ENCODE measurements at regions not wholly inside any gene's neighbourhood (a gene's known extent, or its start where the extent isn't known, plus 50 kb on each side); places are given as distances from the start of the nearest gene placed in this dataset.

DNA sequence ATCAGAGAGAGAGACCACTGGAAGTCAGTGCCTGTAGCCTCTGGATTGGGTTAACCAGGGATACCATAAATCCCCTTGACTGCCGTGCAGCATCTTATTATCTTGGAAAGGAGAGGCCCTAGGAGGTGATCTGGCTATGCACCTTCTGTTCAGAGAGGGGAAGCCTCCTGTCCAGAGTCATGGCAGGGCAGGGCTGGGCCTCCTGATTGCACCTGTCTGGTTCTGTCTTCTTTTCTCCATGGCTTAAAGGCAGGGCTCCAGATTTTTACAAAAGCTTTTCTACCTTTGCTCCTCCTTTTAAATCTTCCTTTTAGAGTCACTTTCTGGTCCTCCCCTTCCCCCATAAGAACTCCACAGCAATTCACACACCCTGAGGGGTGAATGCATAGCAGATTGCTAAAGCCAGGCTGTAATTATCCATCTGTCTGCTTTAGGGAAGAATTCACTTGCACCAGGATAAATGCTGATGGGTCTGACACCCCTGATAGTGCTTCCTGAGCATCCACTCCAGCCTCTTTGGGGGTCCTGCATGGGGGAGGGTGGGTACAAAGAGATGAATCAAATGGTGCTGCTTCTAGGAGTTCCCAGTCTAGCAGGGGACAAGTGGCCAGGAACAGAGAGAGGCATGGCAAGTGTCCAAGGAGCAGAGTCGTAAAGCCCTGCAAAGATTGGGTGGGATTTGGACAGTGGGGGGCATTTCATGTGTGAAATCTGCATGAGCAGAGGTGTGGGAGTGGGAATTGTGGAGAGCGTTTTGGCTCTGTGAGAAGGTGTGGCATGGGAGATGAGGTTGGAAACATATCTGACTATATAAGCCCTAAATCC is 141.3 kb upstream of the ALDH1B1 start:
- Histone ChIP-seq H3K56ac (replicated peaks; ENCODE audit: insufficient read length, low read depth, low read length) (no peak overlapping the region), H3K4me2 (ENCODE audit: insufficient read depth in 1 of 2, low read depth in 2 of 2, low read length in 2 of 2) (no peak overlapping the region), H2AFZ (ENCODE audit: low read length) (no peak overlapping the region), H4K20me1 (replicated peaks in 1 of 2; ENCODE audit: control insufficient read depth in 1 of 2, insufficient read depth in 2 of 2, low read length in 2 of 2) (no peaks in the 10 kb centered on the region), H3K9ac (replicated peaks in 1 of 4; ENCODE audit: extremely low read depth in 1 of 4, low read depth in 3 of 4, low read length in 3 of 4) (no peak overlapping the region), H3K4ac (replicated peaks; ENCODE audit: insufficient read length, low read depth, low read length) (no peak overlapping the region), H2BK20ac (ENCODE audit: low read length) (no peak overlapping the region), H3K79me1 (ENCODE audit: low read depth, low read length) (no peaks in the 10 kb centered on the region), H3K14ac (ENCODE audit: insufficient read length) (no peak overlapping the region), H3K4me3 (ENCODE audit: extremely low read depth in 1 of 4, insufficient read depth in 2 of 4, low read depth in 3 of 4, low read length in 4 of 4) (no peak overlapping the region), H2BK120ac (replicated peaks; ENCODE audit: low read depth, low read length) (no peak overlapping the region), H3K4me1 (replicated peaks in 1 of 4; ENCODE audit: control insufficient read depth in 3 of 4, insufficient read depth in 4 of 4, low read length in 3 of 4) (no peaks in the 10 kb centered on the region), H4K5ac (ENCODE audit: insufficient read length, low read depth, low read length) (no peak overlapping the region), H3K23ac (ENCODE audit: insufficient read length) (no peak overlapping the region), H4K8ac (ENCODE audit: extremely low read depth, insufficient read depth, low read length) (no peak overlapping the region), H2BK5ac (ENCODE audit: low read depth, low read length) (no peak overlapping the region), H3K27me3 (replicated peaks in 1 of 4; ENCODE audit: control insufficient read depth in 3 of 4, extremely low read depth in 1 of 4, insufficient read depth in 3 of 4, low read length in 3 of 4) (peaks cover 0 to 10% (median 1%) of the 10 kb centered on the region in 4 experiments; a peak in 2 of 7 replicates), H3K18ac (ENCODE audit: extremely low read depth, low read length) (no peak overlapping the region), H3K27ac (ENCODE audit: low read depth, low read length) (no peak overlapping the region), H2BK15ac (ENCODE audit: low read length) (no peak overlapping the region), H3K79me2 (ENCODE audit: control insufficient read depth in 1 of 2, insufficient read depth in 2 of 2, low read length in 2 of 2) (no peaks in the 10 kb centered on the region), H3K9me3 (ENCODE audit: insufficient read depth in 2 of 2, low read depth in 1 of 2, low read length in 1 of 2) (no peaks in the 10 kb centered on the region), H3K23me2 (ENCODE audit: low read depth, low read length) (no peaks in the 10 kb centered on the region; the same call in 1 of the 2 replicates), H2BK12ac (ENCODE audit: low read depth, low read length) (no peak overlapping the region), H2AK5ac (ENCODE audit: low read depth, low read length) (no peak overlapping the region), H4K91ac (replicated peaks; ENCODE audit: insufficient read length, low read length) (no peak overlapping the region), H3K36me3 (ENCODE audit: control insufficient read depth in 2 of 4, insufficient read depth in 4 of 4, low read length in 3 of 4) (no peaks in the 10 kb centered on the region)
- FAIRE-seq: no peak
- POLR2A ChIA-PET (ENCODE audit: partially characterized antibody): no interaction called here
- CTCF ChIA-PET (ENCODE audit: partially characterized antibody): no interaction called here
- 85% methylated on average over 3 of the region's 3 CpGs; no CpG with 5 or more reads in 1 of the 2 experiments for WGBS, 2 experiments (ENCODE audit: extremely low coverage in 1 of 2, insufficient coverage in 1 of 2, insufficient read length in 1 of 2, insufficient replicate concordance in 2 of 2, low coverage in 1 of 2, low lambda C conversion rate in 2 of 2, missing lambda C conversion rate in 1 of 2)
- DNase-seq (ENCODE audit: low read depth in 1 of 2, low spot score in 2 of 2): no peak
- TF ChIP-seq GABPA (IDR thresholded peaks at IDR 0.05; ENCODE audit: borderline replicate concordance, insufficient read depth, low read length): no peak
- TF ChIP-seq SUZ12 (IDR thresholded peaks at IDR 0.05; ENCODE audit: low read length): no peak
- TF ChIP-seq POU5F1 (IDR thresholded peaks at IDR 0.05; ENCODE audit: low read depth, low read length): no peak
- no peak for TF ChIP-seq RFX5 (IDR thresholded peaks at IDR 0.05; ENCODE audit: borderline replicate concordance, low read depth, low read length)
- TF ChIP-seq, protein P1, sequence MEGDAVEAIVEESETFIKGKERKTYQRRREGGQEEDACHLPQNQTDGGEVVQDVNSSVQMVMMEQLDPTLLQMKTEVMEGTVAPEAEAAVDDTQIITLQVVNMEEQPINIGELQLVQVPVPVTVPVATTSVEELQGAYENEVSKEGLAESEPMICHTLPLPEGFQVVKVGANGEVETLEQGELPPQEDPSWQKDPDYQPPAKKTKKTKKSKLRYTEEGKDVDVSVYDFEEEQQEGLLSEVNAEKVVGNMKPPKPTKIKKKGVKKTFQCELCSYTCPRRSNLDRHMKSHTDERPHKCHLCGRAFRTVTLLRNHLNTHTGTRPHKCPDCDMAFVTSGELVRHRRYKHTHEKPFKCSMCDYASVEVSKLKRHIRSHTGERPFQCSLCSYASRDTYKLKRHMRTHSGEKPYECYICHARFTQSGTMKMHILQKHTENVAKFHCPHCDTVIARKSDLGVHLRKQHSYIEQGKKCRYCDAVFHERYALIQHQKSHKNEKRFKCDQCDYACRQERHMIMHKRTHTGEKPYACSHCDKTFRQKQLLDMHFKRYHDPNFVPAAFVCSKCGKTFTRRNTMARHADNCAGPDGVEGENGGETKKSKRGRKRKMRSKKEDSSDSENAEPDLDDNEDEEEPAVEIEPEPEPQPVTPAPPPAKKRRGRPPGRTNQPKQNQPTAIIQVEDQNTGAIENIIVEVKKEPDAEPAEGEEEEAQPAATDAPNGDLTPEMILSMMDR (IDR thresholded peaks at IDR 0.05; ENCODE audit: control extremely low read depth in 1 of 3, insufficient read depth in 1 of 3, low read depth in 1 of 3, low read length in 3 of 3): no peak
- no peak for TF ChIP-seq EP300 (IDR thresholded peaks at IDR 0.05; ENCODE audit: borderline replicate concordance in 1 of 2, low read depth in 2 of 2, low read length in 2 of 2)
- no peak for TF ChIP-seq TEAD4 (IDR thresholded peaks at IDR 0.05; ENCODE audit: low read depth, low read length)
- TF ChIP-seq CEBPB (IDR thresholded peaks at IDR 0.05; ENCODE audit: low read depth, low read length): no peak
- TF ChIP-seq RXRA (IDR thresholded peaks at IDR 0.05; ENCODE audit: insufficient read depth, low read depth, low read length): no peak

Measured in H1 (cell line).